GM21529 (cell line): ENCODE measurements at regions not wholly inside any gene's neighbourhood (a gene's known extent, or its start where the extent isn't known, plus 50 kb on each side); places are given as distances from the start of the nearest gene placed in this dataset.
"Not testable (repeated sequence)": the region's sequence is repeated elsewhere in the genome, so short reads cannot be mapped to it uniquely, and the experiment has no call there.

Experiments
- ATAC-seq: cut with Tn5 transposase; IDR thresholded peaks from one replicate; pipeline ENCODE4 v1.9.1; 2021; ENCODE audit not compliant: unreplicated experiment

GRCh38 chr4:151559595-151559994 lies 150.6 kb downstream of the FHIP1A start:
- no peak for ATAC-seq

- ATAC-seq = no peak
Observed at GRCh38 chr4:151561551-151562256, 152.7 kb downstream of the FHIP1A start.

- no peak for ATAC-seq
Observed at GRCh38 chr4:151563194-151563593, 154.2 kb downstream of the FHIP1A start.

- no peak for ATAC-seq
Observed at GRCh38 chr4:151564321-151564720, 155.3 kb downstream of the FHIP1A start.

GRCh38 chr4:151565583-151565982 lies 156.6 kb downstream of the FHIP1A start:
- ATAC-seq = no peak

GRCh38 chr4:151566053-151566452 lies 157.1 kb downstream of the FHIP1A start:
- no peak for ATAC-seq

GRCh38 chr4:151567056-151567455 lies 158.1 kb downstream of the FHIP1A start:
- ATAC-seq = peak; percentile 90

- ATAC-seq = no peak
Observed at GRCh38 chr4:151568966-151569365, 160.0 kb downstream of the FHIP1A start.

- ATAC-seq = no peak
Observed at GRCh38 chr4:151569650-151570049, 160.7 kb downstream of the FHIP1A start.

GRCh38 chr4:151573474-151573873 lies 164.5 kb downstream of the FHIP1A start:
- ATAC-seq = no peak

GRCh38 chr4:151573945-151574344 lies 165.0 kb downstream of the FHIP1A start:
- ATAC-seq = no peak

GRCh38 chr4:151574968-151575367 lies 166.0 kb downstream of the FHIP1A start:
- ATAC-seq = no peak

GRCh38 chr4:151575646-151576045 lies 166.7 kb downstream of the FHIP1A start:
- ATAC-seq = no peak

GRCh38 chr4:151576627-151577026 lies 167.7 kb downstream of the FHIP1A start:
- no peak for ATAC-seq

- ATAC-seq = no peak
Observed at GRCh38 chr4:151581570-151581969, 172.6 kb downstream of the FHIP1A start.

GRCh38 chr4:151582098-151582497 lies 173.1 kb downstream of the FHIP1A start:
- no peak for ATAC-seq

- ATAC-seq = no peak
Observed at GRCh38 chr4:151583157-151583914, 174.4 kb downstream of the FHIP1A start.

GRCh38 chr4:151584101-151584500 lies 175.1 kb downstream of the FHIP1A start:
- ATAC-seq = no peak

- ATAC-seq = not testable (repeated sequence)
Observed at GRCh38 chr4:151595629-151596028, 165.2 kb downstream of the GATB start.

GRCh38 chr4:151597691-151598090 lies 163.1 kb downstream of the GATB start:
- not testable (repeated sequence) for ATAC-seq

GRCh38 chr4:151599863-151600262 lies 160.9 kb downstream of the GATB start:
- no peak for ATAC-seq

- ATAC-seq = no peak
Observed at GRCh38 chr4:151600432-151600831, 160.4 kb downstream of the GATB start.
